ENCODE measurements at regions not wholly inside any gene's neighbourhood (a gene's known extent, or its start where the extent isn't known, plus 50 kb on each side); places are given as distances from the start of the nearest gene placed in this dataset.
A peak's percentile ranks its signal among the peaks of the same experiment; 100 is the strongest.
"Not testable (repeated sequence)": the region's sequence is repeated elsewhere in the genome, so short reads cannot be mapped to it uniquely, and the experiment has no call there.

DNA sequence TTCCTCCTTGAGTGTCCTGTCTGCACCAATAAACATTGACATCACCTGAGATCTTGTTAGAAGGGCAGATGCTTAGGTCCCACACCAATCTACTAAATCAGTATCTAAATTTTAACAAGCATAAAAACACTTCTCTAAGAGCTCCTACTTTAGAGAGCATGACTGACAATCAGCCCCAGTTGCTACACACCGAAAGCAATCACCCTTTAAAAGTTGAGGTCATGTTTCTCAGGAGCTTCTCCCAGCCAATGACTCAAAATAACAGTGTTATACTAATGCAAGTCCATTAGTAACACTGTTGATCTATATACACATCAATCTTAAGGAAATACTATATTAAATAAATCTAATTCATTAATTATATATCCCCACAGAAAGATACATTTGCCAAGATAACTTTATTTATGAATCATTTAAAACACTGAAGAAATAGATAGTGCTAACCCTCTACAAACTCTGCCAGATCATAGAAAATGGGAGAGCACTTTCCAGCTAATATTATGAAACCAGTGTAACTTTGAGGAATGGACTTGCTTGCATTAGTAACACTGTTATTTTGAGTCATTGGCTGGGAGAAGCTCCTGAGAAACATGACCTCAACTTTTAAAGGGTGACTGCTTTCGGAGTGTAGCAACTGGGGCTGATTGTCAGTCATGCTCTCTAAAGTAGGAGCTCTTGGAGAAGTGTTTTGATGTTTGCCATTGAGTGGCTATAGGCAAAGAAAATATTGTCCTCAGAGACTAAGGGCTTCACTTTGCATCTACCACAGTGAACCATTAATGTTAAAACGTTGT lies 109.8 kb upstream of the HDX start:
- DNase-seq, result no peak

DNA sequence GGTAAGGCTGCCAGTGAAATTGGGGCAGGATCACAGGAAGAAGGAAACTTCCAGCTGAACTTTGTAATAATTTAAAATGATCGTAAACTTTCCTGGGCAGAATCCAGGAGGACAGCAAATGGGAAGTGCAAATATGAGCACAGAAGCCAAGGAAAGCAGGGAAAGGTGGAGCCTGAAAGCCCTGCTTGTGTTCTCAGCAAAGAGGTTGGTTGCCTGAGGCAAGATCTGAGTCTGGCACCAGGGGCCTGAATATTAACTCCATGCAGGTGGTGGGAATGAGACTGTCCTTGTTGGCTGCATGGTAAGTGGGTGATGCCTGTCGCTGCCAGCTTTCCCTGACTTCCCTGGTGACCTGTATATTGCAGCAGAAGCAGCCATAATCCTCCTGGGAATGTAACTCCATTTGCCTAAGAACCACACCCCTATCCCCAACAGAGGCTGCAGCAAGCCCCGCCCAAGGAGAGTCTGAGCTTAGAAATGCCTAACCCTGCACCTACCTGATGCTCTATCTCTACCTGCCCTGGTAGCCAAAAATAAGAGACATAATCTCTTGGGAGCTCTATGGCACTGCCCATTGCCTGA lies 132.0 kb upstream of the HDX start:
- no peak for DNase-seq

DNA sequence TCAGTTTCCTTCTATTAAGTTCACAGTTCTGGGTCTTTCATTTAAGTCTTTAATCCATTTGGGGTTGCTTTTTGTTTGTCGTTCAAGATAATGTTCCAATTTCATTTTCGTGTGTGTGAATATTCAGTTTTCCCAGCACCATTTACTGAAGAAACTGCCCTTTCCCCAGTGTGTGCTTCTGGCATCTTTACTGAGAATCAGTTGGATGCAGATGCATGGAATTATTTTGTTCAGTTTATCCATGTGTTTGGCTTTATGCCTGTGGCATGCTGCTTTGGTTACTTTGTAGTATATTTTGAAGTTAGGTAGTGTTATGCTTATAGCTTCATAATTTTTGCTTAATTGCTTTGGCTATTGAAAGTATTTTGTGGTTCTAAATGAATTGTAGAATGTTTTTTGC lies 163.8 kb upstream of the HDX start:
- no peak for DNase-seq

DNA sequence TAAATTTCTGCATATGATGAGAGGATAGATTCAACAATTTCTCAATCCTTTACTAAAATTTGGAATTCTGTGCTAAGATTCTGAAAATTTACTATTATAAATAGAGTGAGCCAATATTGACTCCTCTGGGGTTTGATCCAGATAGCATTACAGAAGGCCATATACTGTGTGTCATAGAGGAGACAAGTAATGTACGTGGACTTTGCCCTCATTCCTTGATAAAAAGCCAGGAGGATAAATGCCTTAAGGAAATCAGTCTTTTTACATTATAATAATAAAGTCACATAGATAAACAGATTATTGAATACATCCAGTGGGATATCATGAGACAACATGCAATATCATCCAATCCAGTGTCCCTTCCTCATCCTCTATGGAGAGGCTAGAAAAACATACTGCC lies 188.0 kb upstream of the HDX start:
- DNase-seq, result no peak

DNA sequence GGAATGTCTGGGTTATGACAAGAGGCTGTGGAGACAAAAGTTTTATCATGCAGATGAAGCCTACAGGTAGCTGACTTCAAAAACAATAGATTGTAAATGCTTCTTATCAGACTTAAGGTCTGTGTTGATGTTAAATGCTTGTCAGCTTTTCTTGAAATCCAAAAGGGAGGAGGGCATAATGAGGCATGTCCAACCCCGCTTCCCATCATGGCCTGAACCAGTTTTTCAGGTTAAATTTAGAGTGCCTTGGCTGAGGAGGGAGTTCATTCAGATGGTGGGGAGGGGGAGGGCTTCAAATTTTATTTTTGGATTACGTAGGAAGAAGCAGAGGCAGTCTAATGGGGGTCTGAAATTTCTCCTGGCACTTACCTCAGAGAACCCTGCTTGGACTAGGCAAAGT lies 207.7 kb upstream of the HDX start:
- DNase-seq, result no peak

DNA sequence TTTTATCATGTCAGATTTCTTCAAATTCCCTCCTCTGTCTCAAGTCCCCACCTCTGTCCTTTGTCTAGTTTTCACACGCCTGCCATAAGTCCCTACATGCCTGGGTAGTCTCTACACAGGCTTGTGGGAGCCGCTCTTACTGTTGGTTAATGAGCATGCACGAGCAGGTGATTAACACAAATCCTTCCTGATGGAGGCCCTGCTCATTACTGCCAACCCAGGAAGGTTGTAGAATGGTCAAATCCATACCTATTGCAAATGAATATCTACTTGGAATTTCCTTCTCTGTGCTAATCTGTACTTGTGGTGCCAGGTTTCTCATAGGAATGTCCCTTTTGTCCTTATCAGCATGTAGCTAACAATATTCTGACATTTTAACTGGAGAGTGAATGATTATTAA lies 208.4 kb upstream of the HDX start:
- DNase-seq, result no peak

DNA sequence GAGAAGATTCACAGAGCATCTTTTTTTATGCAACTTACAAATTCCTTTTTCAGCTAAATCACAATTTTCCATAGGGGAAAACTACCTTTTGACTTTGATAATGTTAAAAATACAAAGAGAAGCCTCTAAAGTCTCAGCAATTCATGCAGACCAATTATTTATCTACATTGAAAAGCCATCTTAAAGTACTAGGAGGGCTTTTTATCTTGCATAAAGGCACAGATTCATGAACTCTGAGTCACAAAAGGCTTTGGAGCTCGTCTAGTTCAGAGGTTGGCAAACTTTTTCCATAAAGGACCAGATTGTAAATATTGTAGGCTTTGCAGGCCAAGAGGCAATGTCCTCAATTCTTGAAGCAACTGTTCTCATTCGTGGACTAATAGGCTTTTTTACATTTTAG lies 210.4 kb upstream of the HDX start:
- no peak for DNase-seq

DNA sequence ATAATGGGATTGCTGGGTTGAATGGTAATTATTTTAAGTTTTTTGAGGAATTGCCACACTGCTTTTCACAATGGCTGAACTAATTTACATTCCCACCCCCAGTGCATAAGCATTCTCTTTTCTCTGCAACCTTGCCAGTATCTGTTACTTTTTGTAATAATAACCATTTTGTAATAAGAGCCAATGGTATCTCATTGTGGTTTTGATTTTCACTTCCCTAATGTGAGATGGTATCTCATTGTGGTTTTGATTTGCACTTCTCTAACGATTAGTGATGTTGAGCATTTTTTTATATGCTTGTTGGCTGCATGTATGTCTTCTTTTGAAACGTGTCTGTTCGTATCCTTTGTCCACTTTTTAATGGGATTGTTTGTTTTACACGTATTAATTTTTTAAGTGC lies 213.1 kb upstream of the HDX start:
- no peak for DNase-seq

DNA sequence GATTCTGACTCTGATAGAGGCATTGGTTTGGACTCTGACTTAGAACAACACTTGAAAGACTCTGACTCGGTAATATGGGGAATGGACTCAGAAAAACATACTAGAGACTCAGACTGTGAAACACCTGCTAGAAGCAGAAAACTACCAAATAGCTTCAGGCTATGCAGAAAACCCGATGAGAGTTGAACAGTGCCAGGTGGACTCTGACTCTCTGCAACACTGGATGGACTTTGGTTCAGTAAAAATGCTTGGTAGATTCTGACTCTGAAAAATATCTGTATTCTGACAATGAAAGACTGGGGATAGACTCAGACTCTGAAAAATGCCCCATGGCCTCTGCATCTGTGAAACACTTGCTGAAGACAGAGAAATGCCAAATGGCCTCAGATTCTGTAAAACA lies 215.1 kb upstream of the HDX start:
- no peak for DNase-seq

DNA sequence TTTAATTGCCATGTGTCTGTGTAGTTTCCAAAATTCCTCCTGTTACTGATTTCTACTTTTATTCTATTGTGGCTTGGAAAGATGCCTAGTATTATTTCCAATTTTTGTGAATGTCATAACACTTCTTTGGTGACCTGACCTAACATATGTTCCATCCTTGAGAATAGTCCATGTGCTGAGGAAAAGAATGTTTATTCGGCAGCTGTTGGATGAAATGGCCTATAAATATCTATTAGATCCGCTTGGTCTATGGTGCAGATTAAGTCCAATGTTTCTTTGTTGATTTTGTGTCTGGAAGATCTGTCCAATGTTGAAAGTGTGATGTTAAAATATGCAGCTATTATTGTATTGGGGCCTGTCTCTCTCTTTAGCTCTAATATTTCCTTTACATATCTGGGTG lies 219.2 kb upstream of the HDX start:
- DNase-seq, result no peak

DNA sequence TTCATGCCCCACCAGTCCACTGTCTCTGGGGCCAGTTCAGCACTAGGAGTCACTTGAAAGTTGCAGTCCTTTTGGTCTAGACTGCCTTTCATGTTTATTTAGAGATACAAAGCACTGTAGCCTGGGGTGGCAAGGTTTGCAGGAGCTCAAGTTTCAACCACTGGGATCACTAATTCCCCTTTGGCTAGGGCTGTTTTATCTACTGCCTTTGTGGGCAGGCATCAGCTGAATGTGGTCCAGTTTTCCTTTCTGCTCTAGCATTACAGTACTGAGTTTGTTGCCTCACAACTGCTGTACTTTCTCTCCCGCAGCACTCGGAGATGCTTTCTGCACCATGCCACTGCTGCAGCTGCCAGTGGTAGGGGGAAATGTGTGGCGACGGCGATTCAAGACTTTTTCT lies 222.3 kb upstream of the HDX start:
- DNase-seq, result no peak

DNA sequence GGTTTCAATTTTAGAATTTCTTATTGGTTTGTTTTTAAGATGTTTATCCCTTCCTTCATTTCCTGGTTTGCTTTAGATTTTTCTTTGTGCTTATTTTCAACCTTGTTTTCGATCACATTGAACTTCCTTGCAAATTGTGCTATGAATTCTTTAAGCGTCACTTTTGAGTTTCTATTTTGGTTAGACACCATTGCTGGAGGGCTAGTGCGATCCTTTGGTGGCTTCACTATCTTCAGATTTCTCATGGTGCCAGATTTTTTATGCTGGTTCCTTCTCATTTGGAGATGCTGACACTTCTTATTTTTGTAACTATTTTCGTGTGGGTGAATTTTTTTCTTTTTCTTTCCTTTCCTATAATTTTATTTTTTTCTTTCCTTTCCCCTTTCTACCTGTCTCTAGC lies 227.2 kb upstream of the HDX start:
- no peak for DNase-seq

DNA sequence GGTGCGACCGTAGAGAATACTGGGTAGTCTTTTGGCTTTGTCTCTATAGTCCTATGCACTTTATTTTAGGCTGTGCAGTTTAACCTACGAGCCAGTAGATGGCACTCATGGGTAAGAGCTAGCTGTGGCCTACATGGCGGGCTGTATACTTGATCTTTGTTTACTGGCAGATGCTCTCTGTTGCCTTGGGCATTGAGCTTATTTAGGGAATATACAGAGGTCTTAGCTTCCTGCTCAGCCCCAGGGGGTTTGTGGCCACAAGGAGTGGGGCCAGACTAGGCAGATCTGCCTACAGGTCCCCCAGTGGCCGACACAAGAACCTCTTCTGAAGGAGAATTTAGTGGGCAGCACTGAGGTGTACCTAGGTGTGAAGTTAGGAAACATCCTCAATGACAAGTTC lies 227.6 kb upstream of the HDX start:
- peak; percentile 48 for DNase-seq

DNA sequence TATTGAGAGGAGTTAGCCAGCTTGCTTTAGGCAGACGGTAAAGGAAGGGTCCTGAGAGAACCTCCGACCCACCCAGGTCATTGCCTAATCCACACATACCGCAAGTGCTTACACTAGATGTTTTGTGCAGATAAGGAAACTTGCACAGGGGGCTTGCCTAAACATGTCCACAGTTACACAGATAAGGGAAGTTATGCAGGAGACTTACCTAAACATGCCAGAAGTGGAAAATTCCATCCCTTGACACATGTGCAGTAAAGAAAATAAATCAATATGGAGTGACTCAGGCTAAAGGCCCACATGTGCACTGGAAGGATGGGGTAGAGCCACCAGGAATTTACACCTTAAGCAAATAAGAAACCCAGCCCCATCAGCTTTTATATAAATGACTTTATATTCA lies 232.8 kb upstream of the HDX start:
- no peak for DNase-seq

DNA sequence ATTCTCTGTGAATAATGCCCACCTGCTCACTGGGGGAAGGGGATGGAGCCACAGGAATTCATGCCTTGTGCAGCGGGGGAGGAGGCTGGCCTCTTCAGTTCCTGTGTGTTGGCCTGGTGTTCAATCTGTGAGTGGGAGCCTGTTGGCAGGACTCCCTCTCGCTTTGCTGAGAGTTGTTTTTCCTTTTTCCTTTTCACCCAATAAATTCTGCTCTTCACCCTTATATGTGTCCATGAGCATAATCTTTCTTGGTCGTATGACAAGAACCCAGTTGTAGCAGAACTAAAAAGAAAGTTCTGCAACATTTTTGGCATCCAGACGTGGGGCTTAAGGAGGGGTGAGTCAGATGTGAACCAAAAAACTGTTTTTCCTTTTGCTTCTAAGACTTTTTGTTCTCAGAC lies 235.2 kb upstream of the HDX start:
- peak; percentile 22 for DNase-seq

DNA sequence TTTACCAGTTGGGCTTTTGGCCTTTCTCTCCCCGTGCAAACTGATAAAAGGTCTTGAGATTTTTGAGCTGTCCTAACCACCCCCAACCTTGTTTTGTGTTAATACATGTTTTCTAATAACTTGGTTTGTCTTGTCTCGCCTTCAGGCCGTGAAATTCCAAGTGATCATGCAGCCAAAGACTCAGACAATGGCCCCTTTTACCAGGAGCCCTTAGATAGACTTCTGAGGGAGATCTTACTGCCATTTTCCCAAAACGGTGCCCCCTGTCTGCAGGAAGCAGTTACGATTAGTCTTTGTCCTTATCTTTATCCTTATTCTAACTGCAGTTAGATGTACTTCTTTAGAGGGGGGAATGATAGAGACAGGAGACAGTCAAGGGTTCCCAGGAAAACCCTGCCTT lies 245.3 kb upstream of the HDX start:
- no peak for DNase-seq

DNA sequence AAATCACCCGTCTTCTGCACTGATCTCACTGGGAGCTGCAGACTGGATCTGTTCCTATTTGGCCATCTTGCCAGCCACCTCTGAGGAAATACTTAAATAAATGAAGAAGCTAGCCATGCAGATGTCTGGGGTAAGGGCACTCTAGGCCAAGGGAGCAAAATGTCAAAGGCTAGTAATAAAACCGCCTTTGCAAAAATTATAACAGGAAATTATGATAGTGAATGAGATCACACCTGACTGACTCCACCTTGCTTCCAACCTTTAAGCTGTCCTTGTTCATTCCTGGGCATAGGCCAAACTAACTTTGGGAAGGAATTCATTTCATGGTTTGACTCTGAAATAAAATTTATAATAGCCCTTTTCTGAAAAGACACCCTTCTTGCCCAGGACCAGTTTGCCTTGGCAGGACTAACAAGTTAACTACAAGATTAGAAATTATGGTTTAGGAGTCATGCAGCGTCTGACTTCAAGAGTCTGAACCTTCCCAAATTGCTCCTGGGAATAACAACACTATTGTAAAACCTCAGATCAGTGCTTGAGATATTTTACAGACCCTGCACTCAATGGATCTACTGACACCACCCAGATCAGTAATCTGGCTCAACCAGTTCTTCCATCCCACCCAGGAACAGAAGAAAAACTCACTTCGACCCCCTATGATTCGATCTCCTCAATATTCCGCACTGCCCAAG lies 246.9 kb upstream of the HDX start:
- no peak for DNase-seq

DNA sequence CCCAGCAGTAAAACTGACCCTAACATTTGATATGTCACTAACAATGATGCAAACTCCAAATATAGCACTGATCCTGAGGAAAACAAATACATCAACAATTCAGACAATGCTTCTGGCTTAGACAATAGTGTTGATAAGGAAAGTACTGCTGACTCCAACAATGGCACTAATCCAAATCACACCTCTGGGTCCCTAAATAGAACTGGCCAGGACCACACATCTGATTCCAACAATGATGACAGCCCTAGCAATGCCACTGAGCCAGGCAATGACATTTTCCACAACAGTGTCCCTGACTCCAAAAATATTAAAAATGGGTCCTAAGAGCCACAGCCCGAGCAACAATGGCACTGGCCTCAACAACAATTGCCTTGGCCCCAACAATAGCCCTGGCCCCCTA lies 243.1 kb upstream of the APOOL start:
- no peak for DNase-seq

DNA sequence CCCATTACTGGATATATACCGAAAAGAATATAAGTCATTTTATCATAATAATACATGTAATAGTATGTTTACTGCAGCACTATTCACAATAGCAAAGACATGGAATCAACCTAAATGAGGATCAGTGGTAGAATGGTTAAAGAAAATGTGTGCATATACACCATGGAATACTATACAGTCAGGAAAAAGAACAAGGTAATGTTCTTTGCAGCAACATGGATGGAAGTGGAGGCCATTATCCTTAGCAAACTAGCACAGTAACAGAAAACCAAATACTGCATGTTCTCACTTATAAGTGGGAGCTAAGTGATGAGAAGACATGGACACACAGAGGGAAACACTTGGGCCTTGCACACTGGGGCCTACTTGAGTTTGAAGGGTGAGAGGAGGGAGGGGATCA lies 207.4 kb upstream of the APOOL start:
- DNase-seq, result no peak

DNA sequence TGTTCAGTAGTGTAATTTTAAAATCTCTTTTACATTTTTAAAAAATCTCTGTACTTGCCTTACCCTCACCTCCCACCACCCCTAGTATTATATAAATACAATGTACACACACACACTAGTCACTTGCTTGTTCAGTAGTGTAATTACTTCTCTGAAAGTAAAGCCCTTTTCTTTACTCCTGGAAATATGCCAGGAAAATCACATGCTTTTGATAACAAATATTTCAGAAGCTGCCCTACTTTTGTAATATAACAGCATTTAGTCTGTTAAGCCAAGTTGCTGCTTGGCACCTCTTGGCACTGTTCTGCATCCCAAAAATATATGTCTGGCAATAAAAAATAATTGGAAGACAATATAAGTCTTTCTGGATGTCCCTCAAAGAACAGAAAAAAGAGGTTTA lies 172.8 kb upstream of the APOOL start:
- DNase-seq, result no peak

DNA sequence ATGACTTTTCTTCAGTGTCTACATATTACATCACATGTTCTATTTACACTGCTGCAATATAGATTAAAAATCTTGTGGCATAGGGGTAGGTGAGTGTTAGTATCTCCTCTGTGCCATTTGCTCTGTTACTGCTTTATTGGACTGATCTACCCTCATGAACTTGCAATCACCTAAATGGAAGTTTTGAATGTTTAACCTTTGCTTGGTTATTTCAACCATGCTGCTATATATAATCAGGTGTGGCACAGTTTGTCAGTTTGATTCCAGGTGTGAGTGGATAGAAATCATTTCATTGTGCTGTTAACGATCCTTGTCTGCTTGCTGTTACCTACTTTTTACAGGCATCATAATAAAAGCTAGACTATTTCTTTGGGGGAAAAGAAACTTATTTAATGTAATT lies 157.1 kb upstream of the APOOL start:
- not testable (repeated sequence) for DNase-seq

DNA sequence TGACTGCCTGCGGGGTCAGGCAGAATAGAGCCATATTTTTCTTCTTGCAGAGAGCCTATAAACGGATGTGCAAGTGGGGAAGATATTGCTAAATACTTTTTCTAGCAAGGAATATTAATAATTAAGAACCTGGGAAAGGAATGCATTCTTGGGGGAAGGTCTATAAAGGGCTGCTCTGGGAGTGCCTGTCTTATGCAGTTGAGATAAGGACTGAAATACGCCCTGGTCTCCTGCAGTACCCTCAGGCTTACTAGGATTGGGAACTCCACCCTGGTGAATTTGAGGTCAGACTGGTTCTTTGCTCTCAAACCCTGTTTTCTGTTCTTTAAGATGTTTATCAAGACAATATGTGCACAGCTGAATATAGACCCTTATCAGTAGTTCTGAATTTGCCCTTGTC lies 152.5 kb upstream of the APOOL start:
- not testable (repeated sequence) for DNase-seq

DNA sequence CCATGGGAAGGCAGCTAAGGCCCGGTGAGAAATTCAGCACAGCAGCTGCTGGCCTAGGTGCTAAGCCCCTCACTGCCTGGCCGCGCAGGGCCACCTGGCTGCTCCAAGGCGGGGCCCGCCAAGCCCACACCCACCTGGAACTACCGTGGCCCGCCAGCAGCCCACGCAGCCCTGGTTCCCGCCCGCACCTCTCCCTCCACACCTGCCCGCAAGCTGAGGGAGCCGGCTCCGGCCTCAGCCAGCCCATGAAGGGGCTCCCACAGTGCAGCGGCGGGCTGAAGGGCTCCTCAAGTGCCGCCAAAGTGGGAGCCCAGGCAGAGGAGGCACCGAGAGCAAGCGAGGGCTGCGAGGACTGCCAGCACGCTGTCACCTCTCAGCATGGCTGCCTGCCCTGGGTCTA lies 146.9 kb upstream of the APOOL start:
- not testable (repeated sequence) for DNase-seq

DNA sequence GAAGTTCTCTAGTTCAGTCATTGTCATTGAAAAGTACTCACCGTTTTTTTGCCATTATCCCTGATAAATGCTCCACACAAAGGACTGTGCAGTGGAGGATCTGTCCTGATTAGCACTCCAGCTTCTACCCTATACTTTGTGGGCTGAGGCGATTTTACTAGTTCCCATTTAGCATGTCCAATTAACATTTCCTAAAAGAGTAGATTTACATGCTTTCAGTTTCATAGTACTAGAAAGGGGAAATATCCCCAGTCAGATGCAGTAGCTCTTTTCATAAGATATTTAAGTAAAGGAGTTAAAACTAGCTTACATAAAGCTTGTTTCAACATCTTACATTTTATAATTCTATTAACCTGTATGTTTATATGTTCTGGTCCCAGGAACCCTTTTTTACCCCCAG lies 144.9 kb upstream of the APOOL start:
- not testable (repeated sequence) for DNase-seq

DNA sequence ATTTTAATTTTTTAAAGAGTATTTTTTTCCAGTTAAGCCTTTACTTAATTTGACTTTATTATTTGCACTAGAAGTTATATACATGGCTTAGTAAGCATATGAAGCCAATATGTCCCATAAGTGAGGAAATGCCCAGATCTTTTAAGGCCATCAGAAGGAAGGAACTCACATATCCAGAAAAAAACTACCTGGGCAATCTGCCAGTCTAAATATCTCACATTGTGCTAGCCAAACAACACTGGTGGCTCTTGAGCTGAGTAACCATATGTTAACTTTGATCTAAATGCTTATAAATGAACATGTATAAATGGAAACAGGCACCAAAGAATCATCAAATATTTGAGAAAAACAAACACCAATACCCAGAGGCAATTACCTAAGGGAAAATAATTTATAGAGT lies 138.6 kb upstream of the APOOL start:
- DNase-seq, result no peak

All from HCEC 1CT (cell line).